ENCODE measurements at regions not wholly inside any gene's neighbourhood (a gene's known extent, or its start where the extent isn't known, plus 50 kb on each side); places are given as distances from the start of the nearest gene placed in this dataset.

- no peak for DNase-seq (ENCODE audit: low spot score)
These were observed 142.7 kb upstream of the SLC35B3 start for GRCh38 chr6:8578006-8578405.

- no peak for DNase-seq (ENCODE audit: low spot score)
These were observed 139.6 kb upstream of the SLC35B3 start for GRCh38 chr6:8574749-8575468.

GRCh38 chr6:8574311-8574710 lies 139.0 kb upstream of the SLC35B3 start:
- DNase-seq (ENCODE audit: low spot score) = no peak

GRCh38 chr6:8570256-8570920 lies 135.0 kb upstream of the SLC35B3 start:
- no peak for DNase-seq (ENCODE audit: low spot score)

GRCh38 chr6:8562125-8562524 lies 126.8 kb upstream of the SLC35B3 start:
- DNase-seq (ENCODE audit: low spot score) = no peak

- no peak for DNase-seq (ENCODE audit: low spot score)
These were observed 123.6 kb upstream of the SLC35B3 start for GRCh38 chr6:8558953-8559352.

GRCh38 chr6:8557014-8557748 lies 121.8 kb upstream of the SLC35B3 start:
- no peak for DNase-seq (ENCODE audit: low spot score)

GRCh38 chr6:8556370-8557013 lies 121.1 kb upstream of the SLC35B3 start:
- DNase-seq (ENCODE audit: low spot score) = no peak

GRCh38 chr6:8551993-8552392 lies 116.6 kb upstream of the SLC35B3 start:
- DNase-seq (ENCODE audit: low spot score) = no peak

- DNase-seq (ENCODE audit: low spot score) = no peak
These were observed 116.0 kb upstream of the SLC35B3 start for GRCh38 chr6:8551386-8551785.

GRCh38 chr6:8549074-8549790 lies 113.9 kb upstream of the SLC35B3 start:
- no peak for DNase-seq (ENCODE audit: low spot score)

GRCh38 chr6:8546496-8546895 lies 111.2 kb upstream of the SLC35B3 start:
- no peak for DNase-seq (ENCODE audit: low spot score)

GRCh38 chr6:8545336-8545735 lies 110.0 kb upstream of the SLC35B3 start:
- no peak for DNase-seq (ENCODE audit: low spot score)

GRCh38 chr6:8543714-8544113 lies 108.4 kb upstream of the SLC35B3 start:
- no peak for DNase-seq (ENCODE audit: low spot score)

- DNase-seq (ENCODE audit: low spot score) = no peak
These were observed 104.1 kb upstream of the SLC35B3 start for GRCh38 chr6:8539453-8539852.

- DNase-seq (ENCODE audit: low spot score) = no peak
These were observed 100.8 kb upstream of the SLC35B3 start for GRCh38 chr6:8536122-8536521.

GRCh38 chr6:8535519-8535918 lies 100.2 kb upstream of the SLC35B3 start:
- no peak for DNase-seq (ENCODE audit: low spot score)

GRCh38 chr6:8530785-8531435 lies 95.6 kb upstream of the SLC35B3 start:
- DNase-seq (ENCODE audit: low spot score) = peak; percentile 27

- DNase-seq (ENCODE audit: low spot score) = no peak
These were observed 93.9 kb upstream of the SLC35B3 start for GRCh38 chr6:8529250-8529649.

GRCh38 chr6:8527818-8528217 lies 92.5 kb upstream of the SLC35B3 start:
- DNase-seq (ENCODE audit: low spot score) = no peak

- no peak for DNase-seq (ENCODE audit: low spot score)
These were observed 91.3 kb upstream of the SLC35B3 start for GRCh38 chr6:8526624-8527023.

Data from D341Med (cell line).